Activated naive CD8-positive, alpha-beta T cell (primary cell): ENCODE measurements at regions not wholly inside any gene's neighbourhood (a gene's known extent, or its start where the extent isn't known, plus 50 kb on each side); places are given as distances from the start of the nearest gene placed in this dataset.

ENCODE experiments used
- H3K27ac Mint-ChIP-seq: one replicate; pipeline ENCODE4 v1.8.0; 2021; ENCODE audit warnings: mixed read lengths
- H3K27me3 Mint-ChIP-seq: one replicate; pipeline ENCODE4 v1.8.0; 2021; ENCODE audit warnings: mixed read lengths
- H3K36me3 Mint-ChIP-seq: one replicate; pipeline ENCODE4 v1.8.0; 2021; ENCODE audit warnings: mixed read lengths
- H3K4me1 Mint-ChIP-seq: one replicate; pipeline ENCODE4 v1.8.0; 2021; ENCODE audit warnings: low read depth, mixed read lengths
- H3K4me3 Mint-ChIP-seq: one replicate; pipeline ENCODE4 v1.8.0; 2021; ENCODE audit warnings: mild to moderate bottlenecking, mixed read lengths
- H3K9me3 Mint-ChIP-seq: one replicate; pipeline ENCODE4 v1.8.0; 2021; ENCODE audit warnings: low read depth, mixed read lengths

DNA sequence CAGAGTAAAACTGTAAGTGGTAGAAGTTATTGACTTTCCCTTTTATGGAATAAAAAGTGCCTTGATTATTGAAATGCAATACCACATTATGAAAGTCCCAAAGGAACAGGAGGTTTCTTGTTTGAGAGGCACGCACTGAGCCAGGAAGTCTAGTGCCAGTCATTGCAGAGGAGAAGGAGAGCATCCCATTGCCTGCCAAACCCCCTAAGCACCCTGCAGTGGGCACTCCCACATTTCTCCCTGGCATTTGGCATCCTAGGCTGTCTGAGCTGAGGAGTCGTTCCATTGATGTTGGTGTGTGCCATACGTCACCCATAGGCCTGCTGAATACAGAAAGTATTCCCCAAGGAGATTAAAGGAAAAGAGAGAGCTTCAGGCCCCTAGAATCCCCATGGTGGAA, 85.7 kb upstream of the MBNL2 start:
- Mint-ChIP-seq H3K27ac (no peak overlapping the region), H3K4me3 (no peak overlapping the region), H3K36me3 (no peaks in the 10 kb centered on the region), H3K27me3 (no peaks in the 10 kb centered on the region), H3K4me1 (no peaks in the 10 kb centered on the region), H3K9me3 (no peaks in the 10 kb centered on the region)

DNA sequence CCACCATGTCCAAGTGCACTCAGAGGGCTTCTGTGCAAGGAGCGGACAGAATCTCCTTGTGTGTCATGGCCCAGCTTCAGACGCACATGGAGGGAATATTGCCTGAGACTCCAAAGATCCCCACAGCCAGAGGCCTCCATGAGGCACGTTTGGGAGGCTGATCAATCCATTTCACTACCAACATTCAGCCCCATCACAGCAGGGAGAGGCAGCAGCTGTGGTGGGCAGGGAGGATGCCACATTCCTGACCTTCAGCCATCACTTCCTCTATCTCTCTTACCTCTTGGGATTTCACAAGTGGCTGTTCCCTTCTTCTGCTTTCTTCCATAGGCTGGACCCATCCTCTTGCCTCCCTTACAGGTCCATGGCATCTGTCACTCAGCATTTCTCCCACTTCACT, 82.4 kb upstream of the MBNL2 start:
- H3K27me3 Mint-ChIP-seq = peaks cover 4% of the 10 kb centered on the region
- H3K36me3 Mint-ChIP-seq = no peaks in the 10 kb centered on the region
- H3K4me1 Mint-ChIP-seq = peaks cover 4% of the 10 kb centered on the region
- H3K27ac Mint-ChIP-seq = no peak overlapping the region
- no peaks in the 10 kb centered on the region for H3K9me3 Mint-ChIP-seq
- H3K4me3 Mint-ChIP-seq = no peak overlapping the region

DNA sequence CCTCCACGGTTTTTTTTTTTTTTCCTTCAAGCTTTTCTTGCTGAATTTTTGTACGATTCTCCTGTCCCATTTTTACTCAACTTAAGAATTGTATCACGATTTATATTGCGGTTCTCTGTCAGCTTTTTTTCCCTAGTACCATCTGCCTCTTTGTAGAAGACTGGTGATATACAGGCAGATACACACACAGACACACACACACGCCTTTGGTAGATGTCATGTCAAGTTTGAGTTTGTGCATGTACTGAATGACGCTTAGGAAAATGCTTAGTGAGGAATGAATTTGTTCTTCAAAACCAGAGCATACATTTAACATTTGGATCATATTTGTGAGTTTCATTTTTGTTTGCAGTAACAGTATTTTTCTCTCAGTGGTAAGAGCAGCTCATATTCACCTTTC, 82.0 kb upstream of the MBNL2 start:
- Mint-ChIP-seq H3K27me3 (peaks cover 7% of the 10 kb centered on the region), H3K27ac (no peak overlapping the region), H3K4me3 (no peak overlapping the region), H3K4me1 (peaks cover 4% of the 10 kb centered on the region), H3K36me3 (peaks cover 2% of the 10 kb centered on the region), H3K9me3 (no peaks in the 10 kb centered on the region)

DNA sequence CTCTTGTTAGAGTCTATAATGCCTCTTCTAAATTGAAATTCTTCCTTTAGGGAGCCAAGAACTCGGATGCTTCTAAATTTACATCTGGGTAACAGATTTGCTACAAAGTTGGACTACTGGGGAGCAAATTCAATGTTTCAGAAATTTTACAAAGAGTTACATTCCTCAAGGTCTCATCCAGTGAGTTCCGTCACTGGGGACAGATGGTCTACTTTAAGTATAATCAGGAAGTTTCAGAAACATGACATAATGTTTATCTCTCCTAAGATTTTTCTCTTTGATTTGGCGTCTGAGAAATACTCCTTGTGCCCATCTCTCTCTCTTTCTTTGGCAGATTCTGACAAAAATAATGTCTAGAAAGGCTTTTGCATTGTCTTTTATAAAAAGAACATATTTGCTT, 81.5 kb upstream of the MBNL2 start:
- Mint-ChIP-seq H3K36me3 (peaks cover 2% of the 10 kb centered on the region), H3K4me3 (no peak overlapping the region), H3K4me1 (peaks cover 4% of the 10 kb centered on the region), H3K27ac (no peak overlapping the region), H3K27me3 (peaks cover 8% of the 10 kb centered on the region), H3K9me3 (no peaks in the 10 kb centered on the region)

DNA sequence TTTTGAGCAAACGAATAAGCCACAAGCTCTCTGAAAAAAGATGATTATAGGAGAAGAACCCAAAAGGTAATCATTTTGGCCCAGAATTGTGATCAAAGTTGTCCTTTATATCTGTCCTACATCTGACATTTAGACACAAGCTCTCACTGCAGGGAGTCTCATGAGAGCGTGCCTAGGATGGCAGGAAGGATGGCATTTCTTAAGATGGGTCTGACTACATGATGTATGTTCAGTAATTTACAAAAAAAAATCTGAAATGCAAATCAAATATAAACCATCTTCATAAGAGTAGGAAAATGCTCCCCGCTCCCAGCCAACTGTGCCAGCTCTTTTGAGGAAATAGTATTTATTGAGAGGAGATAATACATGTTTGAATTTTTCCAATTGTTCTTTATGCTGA, 81.0 kb upstream of the MBNL2 start:
- H3K27ac Mint-ChIP-seq = no peak overlapping the region
- H3K4me3 Mint-ChIP-seq = no peak overlapping the region
- H3K36me3 Mint-ChIP-seq = peaks cover 2% of the 10 kb centered on the region
- no peaks in the 10 kb centered on the region for H3K9me3 Mint-ChIP-seq
- H3K4me1 Mint-ChIP-seq = peaks cover 4% of the 10 kb centered on the region
- H3K27me3 Mint-ChIP-seq = peaks cover 8% of the 10 kb centered on the region

DNA sequence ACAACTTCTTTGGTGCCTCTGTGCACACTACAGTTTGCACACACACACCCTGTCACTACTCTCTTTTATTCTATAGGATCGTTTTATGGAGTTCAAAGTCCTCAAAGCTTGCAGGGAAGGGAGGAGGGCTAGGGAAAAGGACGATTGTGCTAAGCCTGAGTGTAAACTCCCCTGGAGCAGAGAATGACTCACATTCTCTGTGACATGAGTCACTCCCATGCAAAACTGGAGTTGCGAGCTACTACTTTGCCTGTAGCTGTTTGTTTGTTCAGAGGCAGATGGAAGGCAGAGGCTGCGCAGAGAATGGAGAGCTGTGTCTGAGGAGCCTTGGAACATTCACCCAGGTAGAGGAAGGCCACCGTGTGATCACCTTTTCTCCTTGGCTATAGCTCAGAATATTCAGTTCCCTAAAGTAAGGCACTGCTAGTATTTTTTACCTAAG, 80.5 kb upstream of the MBNL2 start:
- H3K4me3 Mint-ChIP-seq = no peak overlapping the region
- H3K36me3 Mint-ChIP-seq = peaks cover 2% of the 10 kb centered on the region
- peaks cover 4% of the 10 kb centered on the region for H3K4me1 Mint-ChIP-seq
- H3K27ac Mint-ChIP-seq = no peak overlapping the region
- peaks cover 11% of the 10 kb centered on the region for H3K27me3 Mint-ChIP-seq
- no peaks in the 10 kb centered on the region for H3K9me3 Mint-ChIP-seq

DNA sequence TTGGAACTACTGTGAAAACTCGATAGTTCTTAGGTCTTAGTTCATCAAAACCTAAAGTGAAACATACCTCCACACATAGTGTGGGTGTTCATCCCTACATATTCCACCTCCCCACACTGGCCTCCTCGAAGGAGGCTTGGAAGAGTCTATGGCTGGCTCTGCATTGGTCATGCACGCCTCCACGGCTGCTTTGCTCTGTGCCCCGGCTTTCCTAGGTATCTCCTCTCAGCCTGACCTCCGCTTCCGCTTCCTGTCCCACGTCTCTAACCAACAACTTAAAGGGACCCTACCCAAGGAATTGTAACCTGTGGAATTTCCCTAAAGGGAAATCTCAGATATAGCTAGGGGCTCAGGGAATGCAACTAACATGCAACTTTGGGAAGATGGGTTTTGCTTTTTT, 79.7 kb upstream of the MBNL2 start:
- H3K36me3 Mint-ChIP-seq = peaks cover 2% of the 10 kb centered on the region
- no peak overlapping the region for H3K27ac Mint-ChIP-seq
- H3K4me1 Mint-ChIP-seq = peaks cover 4% of the 10 kb centered on the region
- H3K27me3 Mint-ChIP-seq = peaks cover 11% of the 10 kb centered on the region
- H3K4me3 Mint-ChIP-seq = no peak overlapping the region
- no peaks in the 10 kb centered on the region for H3K9me3 Mint-ChIP-seq

DNA sequence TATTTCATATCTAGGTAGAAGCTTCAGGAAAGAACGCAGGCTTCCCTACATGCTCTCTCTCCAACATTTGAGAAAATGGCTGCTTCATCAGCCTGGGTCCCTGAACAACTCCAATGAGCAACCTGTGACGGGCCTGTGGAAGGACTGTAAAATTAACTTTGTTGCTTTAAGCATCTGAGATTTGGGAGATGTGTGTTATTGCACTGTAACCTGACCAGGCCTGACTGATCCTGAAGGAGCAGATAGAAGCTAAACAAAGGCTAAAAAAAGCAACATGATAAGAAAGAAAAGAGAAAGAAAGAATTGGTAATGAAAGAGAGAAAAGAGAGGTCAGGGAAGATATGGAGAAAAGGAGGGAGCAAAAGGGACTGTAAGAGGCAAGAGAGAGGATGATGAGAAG, 77.1 kb upstream of the MBNL2 start:
- peaks cover 2% of the 10 kb centered on the region for H3K36me3 Mint-ChIP-seq
- H3K4me3 Mint-ChIP-seq = no peak overlapping the region
- H3K9me3 Mint-ChIP-seq = no peaks in the 10 kb centered on the region
- H3K4me1 Mint-ChIP-seq = peaks cover 4% of the 10 kb centered on the region
- H3K27me3 Mint-ChIP-seq = peaks cover 11% of the 10 kb centered on the region
- H3K27ac Mint-ChIP-seq = no peak overlapping the region

DNA sequence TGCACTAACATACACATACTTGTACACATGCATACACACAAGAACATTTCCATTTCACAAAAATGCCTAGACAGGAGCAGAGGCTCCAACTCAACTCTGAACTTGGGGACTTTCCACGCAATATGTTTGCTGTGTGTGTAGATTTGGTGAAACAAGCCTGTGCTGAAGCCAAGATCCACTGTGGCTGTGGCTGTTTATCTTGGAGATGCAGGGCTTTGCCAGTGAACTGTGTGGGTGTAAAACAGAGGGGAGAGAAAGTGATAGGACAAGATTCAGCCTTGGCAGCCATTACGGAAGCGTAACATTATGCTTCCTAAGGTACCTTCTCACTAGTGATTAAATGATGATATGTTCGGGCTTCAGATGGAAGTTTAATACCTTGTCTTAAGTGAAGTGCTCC, 73.2 kb upstream of the MBNL2 start:
- Mint-ChIP-seq H3K36me3 (peaks cover 2% of the 10 kb centered on the region), H3K9me3 (no peaks in the 10 kb centered on the region), H3K4me3 (no peak overlapping the region), H3K4me1 (no peaks in the 10 kb centered on the region), H3K27ac (no peak overlapping the region), H3K27me3 (peaks cover 7% of the 10 kb centered on the region)

DNA sequence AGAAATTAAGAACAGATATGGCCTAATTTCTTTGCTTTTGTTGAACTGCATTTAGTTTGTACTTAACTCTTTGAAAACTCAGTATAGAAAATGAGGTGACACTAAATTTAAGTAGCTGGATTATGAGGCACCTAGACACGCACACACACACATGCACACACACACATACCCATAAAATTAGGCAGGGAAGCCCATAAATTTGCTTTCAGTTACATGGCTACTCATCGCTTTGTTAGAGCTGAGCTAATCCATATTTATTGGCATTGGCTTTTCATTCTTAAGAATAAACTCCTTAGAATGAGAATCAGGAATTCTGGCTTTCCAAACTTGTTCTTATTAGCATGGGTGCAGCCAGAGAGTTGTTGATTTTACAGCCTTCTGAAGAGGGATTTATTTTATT, 61.7 kb upstream of the MBNL2 start:
- Mint-ChIP-seq H3K27me3 (no peaks in the 10 kb centered on the region), H3K36me3 (no peaks in the 10 kb centered on the region), H3K27ac (no peak overlapping the region), H3K9me3 (no peaks in the 10 kb centered on the region), H3K4me1 (no peaks in the 10 kb centered on the region), H3K4me3 (no peak overlapping the region)

DNA sequence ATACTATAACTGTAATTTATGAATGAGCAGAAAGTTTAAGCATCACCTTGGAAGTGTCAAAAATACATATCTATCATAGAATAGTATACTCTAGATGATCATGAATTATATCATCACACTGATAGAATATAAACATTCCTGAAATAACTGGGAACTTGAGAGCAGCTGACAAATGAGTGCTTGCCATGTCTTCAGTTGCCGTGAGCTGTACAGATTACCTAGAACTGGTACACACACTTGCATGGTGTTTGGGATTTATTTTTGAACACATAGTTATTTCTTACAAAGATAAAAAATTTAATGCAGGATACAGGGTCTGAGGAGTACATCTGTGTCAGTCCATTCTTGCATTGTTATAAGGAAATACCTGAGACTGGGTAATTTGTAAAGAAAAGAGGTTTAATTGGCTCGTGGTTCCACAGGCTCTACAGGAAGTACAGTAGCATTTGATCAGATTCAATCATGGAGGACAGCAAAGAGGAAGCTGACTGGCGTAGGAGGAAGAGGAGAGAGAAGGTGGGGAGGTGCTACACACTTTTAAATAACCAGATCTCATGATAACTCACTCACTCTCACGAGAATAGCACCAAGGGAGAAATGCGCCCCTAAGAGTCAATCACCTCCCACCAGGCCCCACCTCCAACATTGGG, 60.4 kb upstream of the MBNL2 start:
- Mint-ChIP-seq H3K4me1 (no peaks in the 10 kb centered on the region), H3K27ac (no peak overlapping the region), H3K4me3 (no peak overlapping the region), H3K27me3 (no peaks in the 10 kb centered on the region), H3K9me3 (no peaks in the 10 kb centered on the region), H3K36me3 (no peaks in the 10 kb centered on the region)

DNA sequence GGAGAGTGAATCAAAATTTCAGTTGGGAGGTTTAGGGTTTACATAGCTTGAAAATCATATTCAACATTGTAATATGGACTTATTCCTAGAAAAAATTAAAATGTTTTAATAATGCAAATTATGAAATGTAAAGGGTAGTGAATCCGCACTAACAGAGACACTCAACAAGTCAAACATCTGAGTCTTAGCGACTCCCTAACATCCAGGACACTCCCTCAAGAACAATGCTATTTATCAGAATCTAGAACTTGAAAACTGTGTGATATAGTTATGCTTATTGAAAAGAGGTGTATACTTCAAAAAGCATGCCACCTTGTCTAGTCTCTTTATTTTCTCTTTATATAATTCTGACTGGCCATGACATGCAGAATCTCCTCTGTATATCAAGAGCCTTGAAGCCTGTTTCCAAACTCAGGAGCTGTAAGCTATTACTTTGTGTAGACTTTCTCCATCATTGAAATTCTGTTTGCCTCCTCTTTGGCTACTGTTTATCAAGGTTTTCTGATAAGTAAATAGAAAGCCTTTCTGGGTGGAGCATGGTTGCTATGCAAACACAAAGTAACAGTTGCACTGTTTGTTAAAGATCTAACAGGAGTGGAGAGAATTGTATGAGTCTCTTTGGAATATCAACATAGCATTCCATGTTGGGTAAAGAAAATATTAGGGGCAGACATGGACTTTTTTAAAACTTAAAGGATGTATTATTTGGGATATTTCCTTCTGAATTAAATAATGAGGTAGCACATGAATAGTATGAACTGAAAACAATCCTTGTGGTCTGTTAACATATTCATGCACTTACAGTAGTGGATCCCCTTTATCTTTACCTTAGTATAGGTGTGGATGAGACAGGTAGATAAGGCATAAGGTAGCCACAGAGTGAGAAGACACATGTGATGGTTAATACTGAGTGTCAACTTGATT, 56.4 kb upstream of the MBNL2 start:
- H3K27ac Mint-ChIP-seq = no peak overlapping the region
- no peaks in the 10 kb centered on the region for H3K27me3 Mint-ChIP-seq
- no peak overlapping the region for H3K4me3 Mint-ChIP-seq
- H3K36me3 Mint-ChIP-seq = no peaks in the 10 kb centered on the region
- H3K4me1 Mint-ChIP-seq = no peaks in the 10 kb centered on the region
- H3K9me3 Mint-ChIP-seq = no peaks in the 10 kb centered on the region

DNA sequence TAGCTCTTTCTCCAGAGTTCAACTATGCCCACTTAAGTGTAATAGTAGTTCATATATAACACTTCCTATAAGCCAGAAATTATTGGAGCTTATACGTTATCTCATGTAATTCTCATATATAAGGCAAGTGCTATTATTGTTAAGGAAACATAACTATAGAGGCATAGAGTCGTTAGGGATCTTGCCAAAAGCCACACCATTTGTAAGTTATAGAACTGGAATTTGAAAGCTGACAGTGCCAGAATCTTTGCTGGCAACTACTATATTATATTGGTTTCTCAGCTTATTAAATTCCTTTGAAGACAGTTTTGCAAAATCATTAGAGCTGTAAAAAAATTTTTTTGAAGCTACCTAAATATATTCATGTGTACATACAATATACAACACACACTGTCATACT, 51.0 kb upstream of the MBNL2 start:
- peaks cover 6% of the 10 kb centered on the region for H3K27me3 Mint-ChIP-seq
- no peak overlapping the region for H3K4me3 Mint-ChIP-seq
- no peak overlapping the region for H3K27ac Mint-ChIP-seq
- peaks cover 4% of the 10 kb centered on the region for H3K9me3 Mint-ChIP-seq
- peaks cover 8% of the 10 kb centered on the region for H3K36me3 Mint-ChIP-seq
- no peaks in the 10 kb centered on the region for H3K4me1 Mint-ChIP-seq
